ENCODE measurements at regions not wholly inside any gene's neighbourhood (a gene's known extent, or its start where the extent isn't known, plus 50 kb on each side); places are given as distances from the start of the nearest gene placed in this dataset.

- TF ChIP-seq POLR2A (IDR thresholded peaks at IDR 0.05), result no peak
- TF ChIP-seq, protein P1, sequence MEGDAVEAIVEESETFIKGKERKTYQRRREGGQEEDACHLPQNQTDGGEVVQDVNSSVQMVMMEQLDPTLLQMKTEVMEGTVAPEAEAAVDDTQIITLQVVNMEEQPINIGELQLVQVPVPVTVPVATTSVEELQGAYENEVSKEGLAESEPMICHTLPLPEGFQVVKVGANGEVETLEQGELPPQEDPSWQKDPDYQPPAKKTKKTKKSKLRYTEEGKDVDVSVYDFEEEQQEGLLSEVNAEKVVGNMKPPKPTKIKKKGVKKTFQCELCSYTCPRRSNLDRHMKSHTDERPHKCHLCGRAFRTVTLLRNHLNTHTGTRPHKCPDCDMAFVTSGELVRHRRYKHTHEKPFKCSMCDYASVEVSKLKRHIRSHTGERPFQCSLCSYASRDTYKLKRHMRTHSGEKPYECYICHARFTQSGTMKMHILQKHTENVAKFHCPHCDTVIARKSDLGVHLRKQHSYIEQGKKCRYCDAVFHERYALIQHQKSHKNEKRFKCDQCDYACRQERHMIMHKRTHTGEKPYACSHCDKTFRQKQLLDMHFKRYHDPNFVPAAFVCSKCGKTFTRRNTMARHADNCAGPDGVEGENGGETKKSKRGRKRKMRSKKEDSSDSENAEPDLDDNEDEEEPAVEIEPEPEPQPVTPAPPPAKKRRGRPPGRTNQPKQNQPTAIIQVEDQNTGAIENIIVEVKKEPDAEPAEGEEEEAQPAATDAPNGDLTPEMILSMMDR (IDR thresholded peaks at IDR 0.05), result no peak
Observed at GRCh38 chr1:185406691-185407009, 89.6 kb upstream of the IVNS1ABP start.
